ENCODE measurements at regions not wholly inside any gene's neighbourhood (a gene's known extent, or its start where the extent isn't known, plus 50 kb on each side); places are given as distances from the start of the nearest gene placed in this dataset.

GRCh38 chr20:22523499-22524392 lies 60.6 kb downstream of the FOXA2 start (continued):
- TF ChIP-seq SMAD3 (CRISPR knock-in tag; IDR thresholded peaks at IDR 0.05), result peak; percentile 95
- peak; percentile 93; the same call in 1 of the 2 replicates for TF ChIP-seq SNAPC2 (CRISPR knock-in tag; IDR thresholded peaks at IDR 0.05)
- TF ChIP-seq TERF1 (CRISPR knock-in tag; IDR thresholded peaks at IDR 0.05), result no peak
- TF ChIP-seq NFATC3 (CRISPR knock-in tag; IDR thresholded peaks at IDR 0.05), result no peak; the same call in 1 of the 2 replicates
- peak; percentile 83 for TF ChIP-seq ZNF337 (CRISPR knock-in tag; IDR thresholded peaks at IDR 0.05; ENCODE audit: borderline replicate concordance, low read depth)
- peak; percentile 98 for TF ChIP-seq HNF4A (CRISPR knock-in tag; IDR thresholded peaks at IDR 0.05)
- TF ChIP-seq ZFP41 (CRISPR knock-in tag; IDR thresholded peaks at IDR 0.05; ENCODE audit: borderline replicate concordance), result peak; percentile 49; the same call in 1 of the 2 replicates
- peak; percentile 91 for TF ChIP-seq JUNB (CRISPR knock-in tag; IDR thresholded peaks at IDR 0.05; ENCODE audit: borderline replicate concordance)
- peak; percentile 58 for TF ChIP-seq ZBTB7A (CRISPR knock-in tag; IDR thresholded peaks at IDR 0.05)
- TF ChIP-seq ZBTB14 (CRISPR knock-in tag; IDR thresholded peaks at IDR 0.05), result no peak
- no peak for TF ChIP-seq ZNF138 (CRISPR knock-in tag; IDR thresholded peaks at IDR 0.05; ENCODE audit: low read depth)
- peak; percentile 66 for TF ChIP-seq NRL (CRISPR knock-in tag; IDR thresholded peaks at IDR 0.05; ENCODE audit: borderline replicate concordance)
- peak; percentile 33; the same call in 1 of the 2 replicates for TF ChIP-seq ZNF652 (CRISPR knock-in tag; IDR thresholded peaks at IDR 0.05; ENCODE audit: borderline replicate concordance, low read depth)
- TF ChIP-seq ZNF354B (CRISPR knock-in tag; IDR thresholded peaks at IDR 0.05), result no peak; the same call in 1 of the 2 replicates
- no peak for TF ChIP-seq PRDM4 (CRISPR knock-in tag; IDR thresholded peaks at IDR 0.05; ENCODE audit: borderline replicate concordance)
- no peak for TF ChIP-seq USF2 (IDR thresholded peaks at IDR 0.05; ENCODE audit: low read depth, low read length)
- no peak; the same call in 1 of the 2 replicates for TF ChIP-seq USF2 (CRISPR knock-in tag; IDR thresholded peaks at IDR 0.05; ENCODE audit: borderline replicate concordance)
- TF ChIP-seq NCOR1 (IDR thresholded peaks at IDR 0.05; ENCODE audit: borderline replicate concordance, low read length), result peak; percentile 97
- TF ChIP-seq ZBTB43 (CRISPR knock-in tag; conservative IDR thresholded peaks at IDR 0.05), result no peak
- TF ChIP-seq MAFF (IDR thresholded peaks at IDR 0.05; ENCODE audit: low read depth, low read length), result peak; percentile 54
- TF ChIP-seq GTF2F1 (IDR thresholded peaks at IDR 0.05; ENCODE audit: low read length), result no peak

Measured in HepG2 (cell line).